ENCODE measurements at regions not wholly inside any gene's neighbourhood (a gene's known extent, or its start where the extent isn't known, plus 50 kb on each side); places are given as distances from the start of the nearest gene placed in this dataset.

GRCh38 chr4:24303926-24304325 lies 280.4 kb downstream of the DHX15 start:
- Mint-ChIP-seq H3K4me3 (ENCODE audit: unreplicated experiment) (no peak overlapping the region), H3K9me3 (ENCODE audit: unreplicated experiment) (no peaks in the 10 kb centered on the region), H3K36me3 (ENCODE audit: low read depth, unreplicated experiment) (no peaks in the 10 kb centered on the region), H3K27me3 (ENCODE audit: unreplicated experiment) (no peaks in the 10 kb centered on the region), H3K4me1 (ENCODE audit: unreplicated experiment) (no peaks in the 10 kb centered on the region), H3K27ac (ENCODE audit: unreplicated experiment) (no peak overlapping the region)
- no peak for TF ChIP-seq CTCF (IDR thresholded peaks at IDR 0.05; ENCODE audit: unreplicated experiment)
- DNase-seq (ENCODE audit: low spot score), result no peak

- no peak for DNase-seq (ENCODE audit: low spot score)
- no peaks in the 10 kb centered on the region for H3K9me3 Mint-ChIP-seq (ENCODE audit: unreplicated experiment)
- H3K4me3 Mint-ChIP-seq (ENCODE audit: unreplicated experiment), result no peak overlapping the region
- H3K27ac Mint-ChIP-seq (ENCODE audit: unreplicated experiment), result no peak overlapping the region
- no peaks in the 10 kb centered on the region for H3K27me3 Mint-ChIP-seq (ENCODE audit: unreplicated experiment)
- no peaks in the 10 kb centered on the region for H3K4me1 Mint-ChIP-seq (ENCODE audit: unreplicated experiment)
- no peak for TF ChIP-seq CTCF (IDR thresholded peaks at IDR 0.05; ENCODE audit: unreplicated experiment)
- H3K36me3 Mint-ChIP-seq (ENCODE audit: low read depth, unreplicated experiment), result no peaks in the 10 kb centered on the region
Measured at GRCh38 chr4:24298911-24299310, 285.4 kb downstream of the DHX15 start.

GRCh38 chr4:24287096-24287495 lies 297.3 kb downstream of the DHX15 start:
- DNase-seq (ENCODE audit: low spot score), result no peak

GRCh38 chr4:24285759-24286158 lies 298.6 kb downstream of the DHX15 start:
- no peak for DNase-seq (ENCODE audit: low spot score)

More at GRCh38 chr4:24287096-24287495, 297.3 kb downstream of the DHX15 start:
- TF ChIP-seq CTCF (IDR thresholded peaks at IDR 0.05; ENCODE audit: unreplicated experiment), result no peak
- Mint-ChIP-seq H3K27me3 (ENCODE audit: unreplicated experiment) (peaks cover 1% of the 10 kb centered on the region), H3K4me3 (ENCODE audit: unreplicated experiment) (no peak overlapping the region), H3K27ac (ENCODE audit: unreplicated experiment) (no peak overlapping the region), H3K4me1 (ENCODE audit: unreplicated experiment) (no peaks in the 10 kb centered on the region), H3K9me3 (ENCODE audit: unreplicated experiment) (no peaks in the 10 kb centered on the region), H3K36me3 (ENCODE audit: low read depth, unreplicated experiment) (no peaks in the 10 kb centered on the region)

GRCh38 chr4:24282446-24282845 lies 301.9 kb downstream of the DHX15 start:
- no peak for TF ChIP-seq CTCF (IDR thresholded peaks at IDR 0.05; ENCODE audit: unreplicated experiment)
- Mint-ChIP-seq H3K4me1 (ENCODE audit: unreplicated experiment) (peaks cover 8% of the 10 kb centered on the region), H3K9me3 (ENCODE audit: unreplicated experiment) (no peaks in the 10 kb centered on the region), H3K27me3 (ENCODE audit: unreplicated experiment) (no peaks in the 10 kb centered on the region), H3K36me3 (ENCODE audit: low read depth, unreplicated experiment) (no peaks in the 10 kb centered on the region), H3K4me3 (ENCODE audit: unreplicated experiment) (no peak overlapping the region), H3K27ac (ENCODE audit: unreplicated experiment) (no peak overlapping the region)
- DNase-seq (ENCODE audit: low spot score), result no peak

More at GRCh38 chr4:24285759-24286158, 298.6 kb downstream of the DHX15 start:
- Mint-ChIP-seq H3K9me3 (ENCODE audit: unreplicated experiment) (no peaks in the 10 kb centered on the region), H3K4me1 (ENCODE audit: unreplicated experiment) (no peaks in the 10 kb centered on the region), H3K27me3 (ENCODE audit: unreplicated experiment) (peaks cover 1% of the 10 kb centered on the region), H3K27ac (ENCODE audit: unreplicated experiment) (no peak overlapping the region), H3K36me3 (ENCODE audit: low read depth, unreplicated experiment) (no peaks in the 10 kb centered on the region), H3K4me3 (ENCODE audit: unreplicated experiment) (no peak overlapping the region)
- TF ChIP-seq CTCF (IDR thresholded peaks at IDR 0.05; ENCODE audit: unreplicated experiment), result no peak
